NCI-H2227 treated with DMSO at 0.1 percent for 48 hours (cell line): ENCODE measurements at regions not wholly inside any gene's neighbourhood (a gene's known extent, or its start where the extent isn't known, plus 50 kb on each side); places are given as distances from the start of the nearest gene placed in this dataset.

ENCODE experiments used
- DNase-seq: peaks from one replicate; lab custom pipeline; 2025; lab: John Stamatoyannopoulos, UW

DNA sequence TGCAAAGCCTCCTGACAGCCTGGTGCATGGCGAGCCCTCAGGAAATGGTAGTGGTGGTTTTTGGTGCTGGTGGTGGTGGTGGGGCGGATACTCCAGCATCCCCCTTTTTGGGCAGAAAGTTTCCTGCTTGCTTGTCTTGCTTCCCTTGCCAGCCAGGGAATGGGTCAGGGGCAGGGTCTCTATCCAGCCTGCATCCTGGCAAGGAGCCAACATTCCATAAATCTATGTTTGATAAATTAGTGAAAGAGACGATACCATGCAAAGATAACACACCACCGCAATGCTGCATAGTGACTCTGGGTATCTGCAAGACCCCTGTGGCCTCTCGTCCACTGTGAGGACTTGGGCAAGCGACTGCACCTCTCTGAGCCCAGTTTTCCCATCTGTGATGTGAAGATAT is 246.2 kb downstream of the LRFN2 start:
- DNase-seq: no peak

DNA sequence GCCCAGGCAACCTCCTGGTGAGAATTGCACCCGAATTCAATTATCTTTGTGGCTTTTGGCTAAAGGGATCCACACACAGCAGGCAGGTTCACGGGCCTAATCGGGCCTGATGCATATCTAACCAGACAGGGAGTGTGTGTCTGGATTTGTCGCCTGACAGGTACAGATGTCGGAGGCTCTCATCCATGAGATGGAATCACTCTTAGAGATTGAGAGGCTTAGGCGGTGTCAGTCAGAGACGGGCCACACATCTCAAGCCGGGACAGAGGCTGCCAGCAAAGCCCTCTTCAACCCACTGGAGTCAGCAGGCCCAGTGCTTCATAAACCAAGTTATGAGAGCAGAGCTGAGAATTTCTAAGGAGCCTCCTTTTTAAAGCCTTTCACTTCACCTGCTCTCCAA is 247.0 kb downstream of the LRFN2 start:
- no peak for DNase-seq

DNA sequence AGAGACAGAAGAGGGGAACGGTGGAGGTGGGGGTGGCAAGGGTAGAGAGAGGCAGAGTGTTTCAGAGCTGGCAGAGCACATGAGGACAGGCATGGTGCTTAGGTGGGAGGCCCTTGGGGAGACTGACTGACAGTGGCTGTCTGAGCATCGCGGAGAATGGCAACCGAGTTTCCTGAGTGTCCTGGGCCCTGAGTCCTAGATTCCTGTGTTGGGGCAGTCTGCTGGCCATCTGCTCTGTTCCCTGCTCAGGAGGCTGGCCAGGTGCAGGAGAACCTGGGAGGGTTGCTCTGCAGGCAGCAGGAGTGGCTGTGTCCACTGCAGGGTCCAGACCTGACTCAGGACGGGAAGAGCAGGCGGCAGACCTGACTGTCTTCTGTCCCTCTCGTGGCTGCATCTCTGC is 248.9 kb downstream of the LRFN2 start:
- DNase-seq: no peak

DNA sequence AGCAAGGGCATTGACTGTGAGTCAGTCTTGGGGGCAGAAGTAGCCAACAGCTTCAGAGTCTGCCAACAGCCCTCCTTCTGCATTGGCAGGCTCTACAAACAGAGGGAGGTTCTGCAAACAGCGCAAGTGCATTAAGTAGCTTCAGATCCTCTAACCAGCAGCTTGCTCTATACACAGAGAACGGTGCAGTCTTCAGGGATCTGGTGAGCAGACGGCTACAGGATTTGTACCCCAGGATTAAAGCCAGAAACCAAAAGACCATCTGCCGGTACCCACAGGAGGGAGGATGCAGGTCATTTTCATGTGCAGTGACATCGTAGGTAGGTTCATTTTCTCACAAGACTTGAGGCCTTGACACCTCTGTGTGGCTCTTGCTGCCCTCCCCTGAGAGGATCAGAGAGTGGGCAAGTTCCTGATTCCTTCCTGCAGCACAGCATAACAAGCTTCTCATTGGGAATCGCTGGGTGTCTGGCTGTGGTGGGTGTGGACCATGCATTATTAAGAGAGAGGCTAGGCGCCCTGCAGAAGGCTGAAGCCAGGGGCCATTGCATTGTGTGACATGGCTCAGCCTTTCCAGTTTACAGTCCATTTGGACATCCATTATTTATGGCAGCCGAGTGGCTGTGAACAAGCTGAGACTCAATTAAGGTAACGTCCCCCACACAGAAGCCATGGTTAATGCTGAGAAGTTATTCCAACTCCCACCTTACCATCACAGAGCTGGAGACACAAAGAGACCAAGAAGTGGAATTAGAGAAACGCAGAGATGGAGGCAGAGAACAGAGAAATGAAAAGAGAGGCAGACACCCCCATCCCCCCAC is 250.0 kb downstream of the LRFN2 start:
- no peak for DNase-seq

DNA sequence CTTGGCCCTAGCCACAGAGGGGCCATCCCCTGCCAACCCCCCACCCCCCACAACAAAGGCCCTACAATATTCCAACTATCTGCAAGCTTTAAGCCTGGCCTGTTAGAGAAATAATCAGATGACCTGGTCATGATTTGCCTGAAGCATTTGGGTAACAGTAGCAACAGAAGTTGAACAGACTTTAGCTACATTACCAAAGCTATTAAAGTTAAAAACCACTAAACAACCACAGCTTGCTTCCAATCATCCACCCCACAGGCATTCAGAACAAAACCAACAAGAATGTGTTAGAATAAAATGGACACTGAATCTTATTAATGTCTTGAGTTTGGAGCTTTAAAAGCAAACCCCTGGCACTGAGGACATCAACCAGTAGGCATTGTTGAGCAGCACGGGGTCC is 250.9 kb downstream of the LRFN2 start:
- DNase-seq: no peak

DNA sequence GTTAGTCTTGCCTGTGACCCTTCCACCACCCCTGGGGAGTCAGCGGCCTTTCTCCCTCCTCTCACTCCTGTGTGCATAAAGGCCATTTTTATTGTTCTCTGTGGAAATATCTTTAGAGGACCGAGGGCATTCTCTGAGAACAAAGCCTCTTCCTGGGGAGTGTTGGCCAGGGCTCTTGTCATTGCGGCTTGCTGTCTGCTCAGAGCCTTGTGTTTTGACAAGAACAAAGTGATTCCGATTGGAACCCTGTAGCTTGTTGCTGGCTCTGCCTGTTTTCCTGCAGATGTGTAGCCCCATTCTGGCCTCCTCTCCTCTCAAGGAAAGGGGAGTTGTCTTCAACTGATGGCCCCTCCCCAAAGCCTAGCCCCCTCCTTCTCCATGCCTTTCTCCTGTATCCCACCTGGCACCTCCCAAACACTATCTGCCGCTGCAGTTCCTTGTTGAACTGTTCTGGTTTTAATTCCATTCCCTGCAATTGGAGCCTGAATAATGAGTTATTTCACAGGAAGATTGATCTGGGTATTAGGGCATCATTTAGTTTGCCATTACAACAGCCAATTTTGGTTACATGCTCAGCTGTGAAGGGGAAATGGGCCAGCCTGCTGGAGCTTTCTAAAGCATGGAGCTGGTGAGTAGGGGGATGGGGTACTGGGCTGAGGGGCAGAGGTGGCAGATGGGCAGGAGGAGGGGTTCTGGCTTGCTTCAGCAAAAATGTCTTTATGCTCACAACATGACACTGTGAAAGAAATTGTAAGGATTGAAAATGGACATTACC is 252.5 kb downstream of the LRFN2 start:
- no peak for DNase-seq

DNA sequence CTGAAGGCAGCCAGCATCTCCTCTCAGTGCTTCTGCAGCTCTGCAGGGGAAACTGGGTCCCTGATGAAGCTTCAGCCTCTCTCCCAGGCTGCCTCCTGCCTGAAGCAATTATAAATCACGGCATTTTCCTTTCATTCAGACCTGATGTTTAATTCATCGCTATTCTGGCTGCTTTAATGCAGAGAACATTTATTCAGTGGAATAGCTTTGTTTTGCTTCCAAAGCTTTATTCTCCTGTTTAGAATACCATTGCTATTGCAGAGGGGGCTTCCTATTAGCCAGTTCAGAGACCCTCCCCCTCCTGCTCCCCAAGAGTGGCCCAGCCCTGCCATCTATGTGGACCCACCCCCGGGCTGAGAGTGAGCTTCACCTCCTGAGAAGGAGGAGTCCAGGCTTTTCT is 255.6 kb downstream of the LRFN2 start:
- no peak for DNase-seq

DNA sequence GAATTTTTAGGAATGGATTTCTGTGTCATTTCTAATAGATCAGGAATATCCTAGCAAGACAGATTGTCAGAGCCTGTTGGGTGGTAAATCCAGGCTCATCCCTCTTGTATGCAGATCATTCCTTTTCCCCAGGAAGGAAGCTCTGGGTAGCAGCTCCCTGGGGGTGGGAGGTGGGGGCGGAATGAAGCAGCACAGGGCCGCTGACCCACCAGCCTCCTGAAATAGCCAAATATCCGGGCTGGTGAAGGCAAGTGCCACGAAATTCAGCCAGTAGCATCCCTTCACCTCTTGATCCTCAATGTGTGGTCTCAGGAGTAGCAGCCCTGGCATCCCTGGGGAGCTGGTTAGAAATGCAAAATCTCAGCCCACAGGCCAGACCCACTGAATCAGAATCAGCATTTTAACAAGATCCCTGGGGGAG is 256.9 kb downstream of the LRFN2 start:
- DNase-seq: no peak

DNA sequence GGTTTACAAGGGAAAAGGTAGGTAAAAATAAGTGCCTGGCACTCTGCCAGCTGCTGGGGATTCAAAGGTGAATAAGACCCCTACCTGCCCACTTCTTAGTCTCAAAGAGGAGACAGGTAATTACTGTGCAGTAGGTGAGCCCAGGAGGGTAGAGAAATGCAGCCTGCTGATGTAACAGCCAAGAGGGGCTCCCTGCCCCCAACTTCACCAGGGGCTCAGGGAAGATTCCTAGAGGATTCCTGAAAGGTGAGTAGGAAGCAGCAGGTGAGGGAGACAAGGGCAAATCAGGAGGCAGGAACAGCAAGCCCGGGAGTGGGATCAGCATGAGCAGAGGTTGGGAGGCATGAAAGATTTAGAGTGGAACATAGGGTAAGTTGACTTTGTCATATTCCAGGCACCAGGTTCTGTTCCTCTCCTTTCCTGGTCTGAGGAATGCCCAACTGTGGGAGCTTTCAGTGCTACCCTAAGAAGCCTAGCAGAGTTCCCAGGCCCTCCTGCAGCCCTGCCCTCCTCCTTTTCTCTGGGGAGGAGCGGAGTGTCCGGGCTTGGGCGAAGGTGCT is 258.1 kb downstream of the LRFN2 start:
- no peak for DNase-seq

DNA sequence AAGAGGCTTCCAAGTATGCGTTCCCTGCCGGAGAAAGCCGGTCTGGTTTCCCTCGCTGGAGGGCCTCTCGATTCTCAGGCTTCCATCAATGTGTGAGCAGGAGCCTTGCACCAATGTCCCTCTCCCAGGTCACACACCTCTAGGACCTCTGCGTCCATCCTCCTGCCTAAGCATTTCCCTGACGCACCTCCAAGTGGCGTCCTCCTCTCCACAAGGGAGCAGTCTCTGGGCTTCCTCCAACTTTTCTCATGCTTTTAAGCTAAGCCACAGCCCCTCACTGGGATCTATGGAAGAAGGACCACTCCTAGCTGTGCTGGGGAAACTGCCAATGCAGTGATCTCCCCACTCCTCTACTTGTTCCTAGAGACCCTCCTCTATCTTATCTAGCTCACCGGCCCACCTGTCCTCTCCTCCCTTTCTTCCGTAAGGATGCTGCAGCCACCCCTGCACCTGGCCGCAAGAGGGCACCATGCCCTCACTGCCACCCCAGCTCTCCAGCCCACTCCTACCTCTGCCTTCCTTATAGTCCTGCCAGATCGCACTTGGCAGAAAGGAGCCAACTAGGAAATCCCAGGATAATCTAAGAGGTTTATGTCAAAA is 258.7 kb downstream of the LRFN2 start:
- DNase-seq: no peak

DNA sequence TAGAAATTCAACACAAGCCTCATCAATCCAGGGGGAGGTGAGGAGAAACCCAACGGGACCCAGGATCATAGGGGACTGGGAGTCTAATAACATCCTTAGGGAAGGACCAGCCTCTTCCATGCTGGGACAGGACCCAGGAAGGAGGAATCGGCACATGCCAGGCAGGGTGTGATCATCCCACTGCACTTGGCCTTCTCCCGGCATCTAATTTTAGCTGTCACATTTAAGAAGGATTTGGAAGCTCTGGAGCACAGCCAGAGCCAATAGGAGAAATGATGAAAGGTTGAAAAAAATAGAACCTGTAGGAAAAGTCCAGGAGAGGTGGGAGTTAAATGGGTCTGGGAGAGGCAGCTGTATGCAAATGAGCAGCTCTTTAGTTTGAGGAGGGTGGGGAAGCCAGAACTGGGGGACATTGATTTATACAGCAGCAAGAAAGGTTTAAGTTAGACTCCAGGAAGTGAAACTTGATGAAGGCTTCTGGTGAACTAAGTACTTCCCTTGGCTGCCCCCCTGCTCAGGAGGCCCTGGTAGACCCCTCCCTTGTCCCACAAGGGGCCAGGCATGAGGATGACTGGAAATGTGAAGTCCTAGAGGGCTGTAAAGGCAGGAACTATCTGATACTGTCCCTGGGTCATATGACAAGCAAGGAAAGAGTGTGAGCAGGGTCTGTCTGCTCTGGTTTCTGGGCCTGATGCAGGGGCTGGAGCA is 260.3 kb downstream of the LRFN2 start:
- DNase-seq: no peak

DNA sequence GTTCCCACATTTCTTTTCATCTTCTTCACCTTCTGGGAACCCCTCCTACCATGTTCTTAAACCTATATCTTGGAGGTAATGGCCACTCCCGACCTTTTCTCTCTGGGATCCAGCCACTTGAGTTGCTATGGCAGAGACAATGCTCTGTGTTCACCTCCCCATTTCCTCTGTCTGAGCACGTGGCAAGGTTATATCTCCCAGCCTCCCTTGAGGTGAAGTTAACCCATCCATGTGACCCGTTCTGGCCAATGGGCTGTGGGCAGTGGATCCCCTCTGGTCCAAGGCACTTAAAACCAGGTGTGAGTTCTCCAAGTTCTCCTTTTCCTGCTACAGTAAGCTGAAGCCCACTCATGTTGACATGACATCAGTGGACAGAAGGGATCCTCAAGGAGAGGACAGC is 261.4 kb downstream of the LRFN2 start:
- DNase-seq: no peak

DNA sequence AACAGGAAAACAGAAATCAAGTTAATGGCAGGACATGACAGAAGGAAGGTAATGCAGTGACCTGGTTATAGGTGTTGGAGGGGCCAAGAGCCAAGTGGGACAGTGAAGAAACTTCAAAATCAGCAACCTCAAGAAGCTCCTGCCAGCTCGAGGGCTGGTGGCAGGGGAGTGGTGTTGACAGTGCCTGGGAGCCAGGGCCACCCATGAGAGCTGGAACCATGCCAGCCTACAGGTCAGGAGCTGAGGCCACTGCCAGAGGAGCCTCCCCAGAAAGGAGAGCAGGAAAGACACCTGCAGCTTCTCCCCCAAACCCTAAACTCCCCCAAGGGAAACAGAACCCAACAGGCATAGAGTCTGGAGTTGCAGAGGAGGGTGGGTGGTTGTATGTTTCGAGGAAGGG is 262.1 kb downstream of the LRFN2 start:
- DNase-seq: no peak

DNA sequence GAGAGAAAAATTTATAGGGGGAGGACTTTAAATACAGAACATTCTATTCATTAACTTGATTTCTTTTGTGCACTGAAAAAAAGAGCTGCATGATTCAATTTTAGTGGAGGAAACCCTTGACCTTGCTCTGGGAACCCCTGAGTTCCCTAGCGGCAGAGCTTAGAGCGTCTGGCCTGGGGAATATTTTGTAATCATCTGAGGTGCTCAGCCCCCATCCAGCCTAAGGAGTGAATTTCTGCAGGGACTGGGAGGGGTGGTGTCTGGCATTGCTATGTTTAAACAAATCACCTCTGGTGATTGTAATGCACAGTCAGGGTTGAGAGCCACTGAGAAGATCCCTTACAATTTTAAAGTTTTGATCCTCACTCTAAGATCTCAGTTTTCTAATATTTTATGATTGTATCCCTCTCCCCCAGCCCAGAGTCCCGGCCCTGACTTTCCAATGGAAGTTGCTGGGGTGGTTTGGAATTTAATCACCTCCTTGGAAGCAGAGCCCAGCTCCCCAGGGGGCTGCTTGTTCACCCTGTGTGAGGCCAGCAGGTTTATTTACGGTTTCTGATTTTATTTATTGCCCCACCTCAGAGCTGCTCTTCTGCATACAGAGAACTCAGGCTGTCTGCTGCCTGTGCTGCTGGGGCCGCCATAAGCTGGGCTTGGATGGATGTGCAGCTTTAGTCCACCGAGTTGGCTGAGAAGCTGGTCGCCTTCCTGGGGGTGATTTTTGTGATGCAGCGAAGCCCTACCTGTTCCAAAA is 263.1 kb downstream of the LRFN2 start:
- DNase-seq: no peak

DNA sequence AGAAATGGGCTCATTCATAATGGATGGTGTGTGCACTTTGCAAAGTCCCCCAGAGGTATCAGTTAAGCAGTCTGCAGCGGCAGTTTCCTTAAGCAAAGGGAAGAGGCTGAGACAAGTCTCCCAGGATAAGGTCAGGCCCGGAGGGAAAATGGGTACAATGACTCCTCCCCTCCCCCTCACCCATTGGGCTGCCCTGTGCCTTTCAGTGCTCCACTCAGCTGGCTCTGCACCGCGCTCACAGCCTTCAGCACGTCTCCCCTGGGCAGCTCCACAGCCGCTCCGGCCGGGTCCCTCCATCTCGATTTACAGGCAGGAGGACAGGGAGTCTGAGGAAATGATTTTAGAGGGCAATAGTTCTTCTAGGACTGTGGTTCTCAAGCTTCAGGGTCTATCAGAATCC is 264.8 kb downstream of the LRFN2 start:
- no peak for DNase-seq

DNA sequence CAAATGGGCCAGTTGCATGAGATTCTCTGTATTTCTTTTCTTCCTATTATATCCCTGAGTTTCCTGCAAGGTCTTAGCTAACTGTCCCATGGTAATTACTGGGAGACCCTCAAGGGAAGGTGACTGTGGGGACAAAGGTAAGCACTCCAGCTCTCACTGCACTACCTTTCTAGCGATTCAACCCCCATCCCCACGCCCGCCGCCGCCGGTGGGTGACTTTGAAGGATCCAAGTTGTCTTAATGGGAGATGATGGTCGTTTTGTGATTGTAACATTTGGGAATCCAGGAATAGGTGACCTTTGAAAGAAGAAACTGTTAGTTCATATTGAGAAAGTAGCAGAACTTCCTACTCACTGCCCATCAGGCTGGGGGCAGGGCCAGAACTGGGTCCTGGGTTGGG is 265.5 kb downstream of the LRFN2 start:
- DNase-seq: no peak

DNA sequence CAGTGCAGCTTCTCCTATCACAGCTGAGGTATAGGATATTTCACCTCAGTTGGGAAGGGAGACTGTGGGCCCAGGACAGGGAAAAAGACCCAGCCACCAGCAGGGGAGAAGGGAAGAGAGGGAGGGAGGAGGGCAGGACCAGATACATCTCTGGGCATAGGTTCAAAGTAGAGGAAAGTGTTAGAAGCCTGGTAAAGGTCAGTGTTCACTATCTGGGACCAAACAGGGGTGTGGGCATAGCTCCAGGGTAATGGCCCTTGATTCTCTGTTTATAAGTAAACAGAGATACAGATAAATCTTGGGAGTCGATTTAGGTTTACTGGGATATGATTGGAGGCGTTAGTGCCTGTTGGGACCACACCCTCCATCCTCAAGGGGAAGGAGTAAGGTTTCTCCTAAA is 266.2 kb downstream of the LRFN2 start:
- no peak for DNase-seq

DNA sequence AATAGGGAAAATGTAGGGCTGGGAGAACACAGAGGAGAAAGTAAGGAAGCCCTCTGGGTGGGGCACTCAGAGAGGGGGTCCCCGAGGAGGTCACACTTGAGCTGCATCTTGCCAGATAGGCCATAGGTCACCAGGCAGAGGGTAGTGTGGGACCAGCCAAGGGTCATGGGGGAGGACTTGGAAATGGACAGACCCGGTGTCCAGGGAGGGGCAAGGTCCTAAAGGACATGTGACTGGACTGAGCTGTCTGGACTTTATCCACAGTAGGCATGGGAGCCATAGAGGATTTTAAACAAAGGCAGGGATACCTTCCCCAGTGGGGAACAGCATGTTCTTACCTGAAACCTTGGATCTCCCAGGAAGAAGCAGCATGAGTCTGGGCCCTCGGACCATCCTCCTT is 266.7 kb downstream of the LRFN2 start:
- no peak for DNase-seq

DNA sequence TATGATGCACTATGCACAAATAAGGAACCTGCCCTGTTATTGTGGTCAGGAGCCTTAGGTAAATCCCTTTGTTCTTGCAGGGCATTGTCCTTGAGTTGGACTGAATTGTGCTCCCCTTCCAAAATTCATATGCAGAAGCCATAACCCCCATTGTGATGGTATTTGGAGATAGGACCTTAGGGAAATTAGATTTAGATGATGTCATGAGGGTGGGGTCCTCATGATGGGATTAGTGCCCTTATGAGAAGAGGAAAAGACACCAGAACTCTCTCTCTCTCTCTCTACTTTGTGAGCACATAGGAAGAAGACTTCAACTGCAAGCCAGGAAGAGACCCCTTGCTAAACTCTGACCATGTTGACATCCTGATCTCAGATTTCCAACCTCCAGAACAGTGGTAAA is 268.0 kb downstream of the LRFN2 start:
- DNase-seq: no peak

DNA sequence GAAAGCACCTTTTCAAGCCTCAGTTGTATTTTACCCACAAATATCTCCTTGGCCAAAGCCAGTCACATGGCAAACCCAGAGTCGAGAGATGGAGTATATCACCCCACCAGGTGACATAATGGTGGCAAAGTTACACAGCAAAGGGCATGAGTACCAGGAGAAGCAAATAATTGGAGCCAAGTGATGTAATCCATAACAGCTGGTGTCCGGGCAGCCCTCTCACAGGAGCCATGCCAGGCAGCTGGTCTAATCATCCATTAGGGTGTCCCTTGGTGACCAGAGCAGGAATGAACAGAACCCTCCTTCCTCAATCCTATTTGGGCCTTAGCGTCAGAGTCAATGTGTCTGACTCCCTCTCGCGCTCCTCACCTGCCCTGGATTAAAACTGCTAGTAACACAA is 272.1 kb downstream of the LRFN2 start:
- no peak for DNase-seq

DNA sequence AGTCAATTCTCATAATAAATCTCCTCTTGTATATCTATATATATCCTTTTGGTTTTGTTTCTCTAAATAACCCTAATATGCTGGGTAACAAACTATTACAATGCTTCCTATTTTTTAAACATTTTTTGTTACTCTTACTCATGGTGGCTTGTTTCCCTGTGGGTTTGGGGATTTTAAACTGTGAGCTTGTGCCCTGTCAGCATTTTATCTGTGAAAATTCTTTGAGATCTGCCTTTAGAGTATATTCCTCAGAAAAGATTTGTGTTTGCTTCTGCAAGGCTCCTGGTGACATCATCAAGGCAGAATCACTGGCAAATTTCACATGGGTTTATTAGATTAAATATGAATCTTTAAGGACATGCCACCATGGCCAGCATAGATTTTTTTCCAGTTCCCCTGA is 273.6 kb downstream of the LRFN2 start:
- DNase-seq: no peak
